NCI-H128 (cell line): ENCODE measurements at regions not wholly inside any gene's neighbourhood (a gene's known extent, or its start where the extent isn't known, plus 50 kb on each side); places are given as distances from the start of the nearest gene placed in this dataset.
"Not testable (repeated sequence)": the region's sequence is repeated elsewhere in the genome, so short reads cannot be mapped to it uniquely, and the experiment has no call there.

Experiments
- DNase-seq: peaks from one replicate; lab custom pipeline; 2025; ENCODE audit not compliant: unreplicated experiment; lab: John Stamatoyannopoulos, UW

GRCh38 chr3:38966811-38967692 is 84.7 kb downstream of the SCN11A start:
- no peak for DNase-seq

- DNase-seq, result no peak
Observed at GRCh38 chr3:38964646-38965045, 87.1 kb downstream of the SCN11A start.

- DNase-seq, result no peak
Observed at GRCh38 chr3:38964204-38964603, 87.5 kb downstream of the SCN11A start.

GRCh38 chr3:38960953-38961622 is 90.7 kb downstream of the SCN11A start:
- peak; percentile 50 for DNase-seq

- DNase-seq, result no peak
Observed at GRCh38 chr3:38960042-38960622, 91.6 kb downstream of the SCN11A start.

GRCh38 chr3:38958026-38958720 is 93.6 kb downstream of the SCN11A start:
- no peak for DNase-seq

GRCh38 chr3:38957296-38957695 is 94.4 kb downstream of the SCN11A start:
- no peak for DNase-seq

- no peak for DNase-seq
Observed at GRCh38 chr3:38952721-38953120, 99.0 kb downstream of the SCN11A start.

GRCh38 chr3:38951167-38951566 is 100.6 kb downstream of the SCN11A start:
- not testable (repeated sequence) for DNase-seq

- DNase-seq, result no peak
Observed at GRCh38 chr3:38950581-38950980, 101.2 kb downstream of the SCN11A start.

GRCh38 chr3:38949994-38950393 is 101.8 kb downstream of the SCN11A start:
- no peak for DNase-seq

GRCh38 chr3:38940394-38940793 is 111.3 kb downstream of the SCN11A start:
- no peak for DNase-seq

GRCh38 chr3:38925351-38925750 is 109.3 kb upstream of the SCN10A start:
- DNase-seq, result no peak

GRCh38 chr3:38916706-38917105 is 100.7 kb upstream of the SCN10A start:
- DNase-seq, result no peak

GRCh38 chr3:38907426-38907825 is 91.4 kb upstream of the SCN10A start:
- no peak for DNase-seq

- DNase-seq, result no peak
Observed at GRCh38 chr3:38890426-38890825, 74.4 kb upstream of the SCN10A start.

- no peak for DNase-seq
Observed at GRCh38 chr3:38878646-38879045, 62.6 kb upstream of the SCN10A start.
